B cell (primary cell): ENCODE measurements at regions not wholly inside any gene's neighbourhood (a gene's known extent, or its start where the extent isn't known, plus 50 kb on each side); places are given as distances from the start of the nearest gene placed in this dataset.

Experiments
- ATAC-seq: fragments of 200-7000 bp; cut with Tn5 transposase; one replicate; pipeline ENCODE4 v1.10.0; 2021; ENCODE audit warnings: low read depth, mild to moderate bottlenecking, moderate number of reproducible peaks, moderate library complexity
- CTCF ChIA-PET: fragments of 350-600 bp; sonication (Branson Sonifier 250); formaldehyde crosslinking; loops from one replicate; lab custom pipeline; 2021; ENCODE audit warnings: antibody characterized with exemption, inconsistent platforms; lab: Charles Lee
- POLR2A ChIA-PET: fragments of 350-600 bp; sonication (Branson Sonifier 250); formaldehyde crosslinking; loops from one replicate; lab custom pipeline; 2021; ENCODE audit warnings: antibody characterized with exemption; lab: Charles Lee
- DNase-seq: peaks from one replicate; pipeline ENCODE4 v3.0.0; 2013
- H2AFZ ChIP-seq: 2 replicates; pipeline ENCODE4 v1.6.1; 2012; ENCODE audit warnings: mild to moderate bottlenecking, low read depth, low read length; ENCODE audit not compliant: insufficient read depth, poor library complexity, severe bottlenecking
- H3K27ac ChIP-seq, 2 donors: 1 replicate in 1 of 2; 2 replicates in 1 of 2; pipeline ENCODE4 v1.5.1; 2012 to 2013; ENCODE audit warnings: low read length in 2 of 2, mild to moderate bottlenecking in 2 of 2, moderate library complexity in 1 of 2
- H3K27me3 ChIP-seq, 4 experiments: fragments of 200-600 bp in 1 of 4; sonication (generic) in 1 of 4; replicated peaks in 1 of 4; 1 replicate in 2 of 4; 2 replicates in 2 of 4; pipeline versions ENCODE4 v1.6.1 to v1.7.0; 2013 to 2016; ENCODE audit warnings: low read length in 3 of 4, mild to moderate bottlenecking in 2 of 4, mixed read lengths in 1 of 4, moderate library complexity in 1 of 4; ENCODE audit not compliant: insufficient read depth in 4 of 4, control insufficient read depth in 3 of 4; ENCODE audit errors: control extremely low read depth in 1 of 4
- H3K36me3 ChIP-seq, 2 experiments: replicated peaks in 1 of 2; 1 replicate in 1 of 2; 2 replicates in 1 of 2; pipeline versions ENCODE4 v1.6.1 to v1.7.1; 2013; ENCODE audit warnings: low read length in 1 of 2; ENCODE audit not compliant: insufficient read depth in 2 of 2, control insufficient read depth in 1 of 2; ENCODE audit errors: control extremely low read depth in 1 of 2, extremely low read depth in 1 of 2
- H3K4me1 ChIP-seq, 2 donors: fragments of 200-600 bp in 1 of 2; sonication (generic) in 1 of 2; 1 replicate in 1 of 2; 2 replicates in 1 of 2; pipeline versions ENCODE4 v1.5.1 to v1.6.1; 2013 to 2017; ENCODE audit warnings: low read length in 2 of 2; ENCODE audit not compliant: control insufficient read depth in 2 of 2, insufficient read depth in 2 of 2
- H3K4me2 ChIP-seq: replicated peaks from 2 replicates; pipeline ENCODE3; 2012; ENCODE audit warnings: mild to moderate bottlenecking, low read depth, low read length; ENCODE audit not compliant: poor library complexity, severe bottlenecking
- H3K4me3 ChIP-seq, 5 experiments: fragments of 200-600 bp in 1 of 5; sonication (generic) in 1 of 5; 1 replicate in 3 of 5; 2 replicates in 2 of 5; pipeline versions ENCODE4 v1.5.1 to v1.7.0; 2011 to 2016; ENCODE audit warnings: low read length in 4 of 5, mild to moderate bottlenecking in 4 of 5, low read depth in 2 of 5, control low read depth in 1 of 5, moderate library complexity in 1 of 5; ENCODE audit not compliant: insufficient read depth in 1 of 5; ENCODE audit errors: control extremely low read depth in 1 of 5, extremely low read depth in 1 of 5
- H3K79me2 ChIP-seq: fragments of 200-600 bp; sonication (generic); one replicate; pipeline ENCODE4 v1.6.0; 2016; ENCODE audit warnings: low read length; ENCODE audit not compliant: control insufficient read depth, insufficient read depth
- H3K9ac ChIP-seq: fragments of 200-600 bp; sonication (generic); 2 replicates; pipeline ENCODE4 v1.6.1; 2017; ENCODE audit warnings: mild to moderate bottlenecking, low read length, moderate library complexity
- H3K9me3 ChIP-seq, 3 donors: one replicate each; pipeline versions ENCODE4 v1.6.1 to v1.7.1; 2013; ENCODE audit warnings: low read length in 2 of 3; ENCODE audit not compliant: control insufficient read depth in 2 of 3, insufficient read depth in 1 of 3; ENCODE audit errors: control extremely low read depth in 1 of 3
- H4K20me1 ChIP-seq: 2 replicates; pipeline ENCODE4 v1.6.0; 2012; ENCODE audit warnings: mild to moderate bottlenecking, low read length; ENCODE audit not compliant: insufficient read depth, control insufficient read depth, poor library complexity, severe bottlenecking
- H3K27ac Mint-ChIP-seq: one replicate; pipeline ENCODE4 v1.8.0; 2021; ENCODE audit warnings: mixed read lengths
- H3K27me3 Mint-ChIP-seq: one replicate; pipeline ENCODE4 v1.8.0; 2021; ENCODE audit warnings: mixed read lengths
- H3K4me1 Mint-ChIP-seq: one replicate; pipeline ENCODE4 v1.8.0; 2021; ENCODE audit warnings: mixed read lengths
- H3K4me3 Mint-ChIP-seq: one replicate; pipeline ENCODE4 v1.8.0; 2021; ENCODE audit warnings: mixed read lengths
- H3K9me3 Mint-ChIP-seq: one replicate; pipeline ENCODE4 v1.8.0; 2022; ENCODE audit warnings: mixed read lengths; ENCODE audit not compliant: insufficient read depth
- CTCF ChIP-seq: fragments of 200-600 bp; IDR thresholded peaks from one replicate; pipeline ENCODE4 v1.8.0; 2022; ENCODE audit warnings: antibody characterized with exemption, mild to moderate bottlenecking
- EZH2 ChIP-seq: IDR thresholded peaks from 2 replicates; pipeline ENCODE4 v1.6.1; 2012; ENCODE audit warnings: borderline replicate concordance, low read depth, mild to moderate bottlenecking, moderate library complexity, low read length; ENCODE audit not compliant: insufficient read depth, poor library complexity, severe bottlenecking
- WGBS: methylation state at CpG from one replicate; pipeline ENCODE4 v1.1.5; 2013; ENCODE audit warnings: missing lambda C conversion rate; ENCODE audit not compliant: insufficient coverage; 5-methylcytosine and 5-hydroxymethylcytosine counted together
- intact Hi-C: fragments of 100-400 bp; cut with micrococcal nuclease; formaldehyde crosslinking; loops from one replicate; pipeline ENCODE4 v1.10.0; 2022

GRCh38 chr15:89408372-89409183, 74.0 kb upstream of the POLG start:
- DNase-seq (peak; percentile 63), ATAC-seq (no peak)
- Mint-ChIP-seq H3K27ac (no peak overlapping the region), H3K27me3 (peaks cover 90% of the 10 kb centered on the region), H3K9me3 (no peaks in the 10 kb centered on the region), H3K4me3 (peak overlapping the region; percentile 95), H3K4me1 (peaks cover 49% of the 10 kb centered on the region)
- CTCF ChIA-PET = interaction anchor here (0.7 to 2.0 kb wide), 4 partner anchors 8 to 149 kb away, joined by 3 to 5 read pairs (median 4); no protein-coding TSS in a partner anchor
- Histone ChIP-seq H3K79me2 (no peaks in the 10 kb centered on the region), H3K27ac (no peak overlapping the region), H3K9me3 (peaks cover 0 to 64% (median 0%) of the 10 kb centered on the region in 3 donors), H2AFZ (peak overlapping the region; percentile 73), H3K4me2 (peak overlapping the region; percentile 85), H4K20me1 (no peaks in the 10 kb centered on the region), H3K36me3 (no peaks in the 10 kb centered on the region), H3K27me3 (peaks cover 2 to 100% (median 91%) of the 10 kb centered on the region in 4 experiments), H3K4me3 (peak overlapping the region in 4 of 5 experiments; percentile 37 to 55 (median 50)), H3K4me1 (peaks cover 62 to 74% of the 10 kb centered on the region in 2 donors), H3K9ac (peak overlapping the region; percentile 66)
- WGBS = 4% methylated on average over 28 of the region's 33 CpGs
- TF ChIP-seq EZH2 = peak; percentile 70
- TF ChIP-seq CTCF = no peak
- intact Hi-C loops = no loop called here
- POLR2A ChIA-PET = no interaction called here
